H1 (cell line): ENCODE measurements at regions not wholly inside any gene's neighbourhood (a gene's known extent, or its start where the extent isn't known, plus 50 kb on each side); places are given as distances from the start of the nearest gene placed in this dataset.

Experiments used
- CTCF ChIA-PET: fragments of 300-600 bp; sonication (Branson Sonifier 250); formaldehyde crosslinking; loops from one replicate; lab custom pipeline; 2021; ENCODE audit not compliant: partially characterized antibody; lab: Charles Lee
- POLR2A ChIA-PET: fragments of 300-600 bp; sonication (Branson Sonifier 250); formaldehyde crosslinking; loops from one replicate; lab custom pipeline; 2021; ENCODE audit warnings: inconsistent platforms; ENCODE audit not compliant: partially characterized antibody; lab: Charles Lee
- DNase-seq, 2 experiments: peaks; one replicate each; pipeline versions ENCODE4 v3.0.0 to v3.0.0-alpha.2; 2010 to 2022; ENCODE audit warnings: low spot score in 2 of 2, low read depth in 1 of 2, mixed read lengths in 1 of 2
- FAIRE-seq: peaks from 2 replicates; lab custom pipeline; 2011; peaks lifted over from hg19 to GRCh38; lab: Jason Lieb, UNC
- H2AFZ ChIP-seq: 2 replicates; pipeline ENCODE4 v1.8.1; 2012; ENCODE audit warnings: low read length, inconsistent platforms
- H2AK5ac ChIP-seq: 2 replicates; pipeline ENCODE4 v1.6.1; 2013; ENCODE audit warnings: low read depth, low read length
- H2BK120ac ChIP-seq: replicated peaks from 2 replicates; pipeline ENCODE3; 2013; ENCODE audit warnings: low read depth, low read length, inconsistent platforms
- H2BK12ac ChIP-seq: 2 replicates; pipeline ENCODE4 v1.6.1; 2013; ENCODE audit warnings: low read depth, low read length
- H2BK15ac ChIP-seq: 2 replicates; pipeline ENCODE4 v1.6.1; 2013; ENCODE audit warnings: low read length
- H2BK20ac ChIP-seq: 2 replicates; pipeline ENCODE4 v1.6.1; 2013; ENCODE audit warnings: low read length
- H2BK5ac ChIP-seq: 2 replicates; pipeline ENCODE4 v1.6.1; 2013; ENCODE audit warnings: low read depth, low read length
- H3K14ac ChIP-seq: 2 replicates; pipeline ENCODE4 v1.6.1; 2013; ENCODE audit warnings: inconsistent platforms; ENCODE audit not compliant: insufficient read length
- H3K18ac ChIP-seq: 2 replicates; pipeline ENCODE4 v1.6.1; 2013; ENCODE audit warnings: low read length; ENCODE audit errors: extremely low read depth
- H3K23ac ChIP-seq: 2 replicates; pipeline ENCODE4 v1.6.1; 2013; ENCODE audit warnings: inconsistent platforms; ENCODE audit not compliant: insufficient read length
- H3K23me2 ChIP-seq: 2 replicates; pipeline ENCODE4 v1.6.1; 2013; ENCODE audit warnings: low read depth, low read length
- H3K27ac ChIP-seq: 2 replicates; pipeline ENCODE4 v1.6.1; 2011; ENCODE audit warnings: low read depth, low read length, inconsistent platforms
- H3K27me3 ChIP-seq, 4 experiments: replicated peaks in 1 of 4; 1 replicate in 1 of 4; 2 replicates in 3 of 4; pipeline versions ENCODE4 v1.6.1 to v1.8.1; 2011 to 2013; ENCODE audit warnings: low read length in 3 of 4, mild to moderate bottlenecking in 3 of 4, inconsistent platforms in 2 of 4, mixed read lengths in 2 of 4, moderate library complexity in 1 of 4; ENCODE audit not compliant: control insufficient read depth in 3 of 4, insufficient read depth in 3 of 4; ENCODE audit errors: extremely low read depth in 1 of 4
- H3K36me3 ChIP-seq, 4 experiments: 2 replicates each; pipeline versions ENCODE4 v1.6.1 to v1.8.1; 2011 to 2013; ENCODE audit warnings: mild to moderate bottlenecking in 4 of 4, low read length in 3 of 4, moderate library complexity in 2 of 4, control low read depth in 1 of 4, inconsistent platforms in 1 of 4; ENCODE audit not compliant: insufficient read depth in 4 of 4, control insufficient read depth in 2 of 4
- H3K4ac ChIP-seq: replicated peaks from 2 replicates; pipeline ENCODE3; 2013; ENCODE audit warnings: low read length, low read depth, mixed read lengths, inconsistent platforms; ENCODE audit not compliant: insufficient read length
- H3K4me1 ChIP-seq, 4 experiments: replicated peaks in 1 of 4; 1 replicate in 1 of 4; 2 replicates in 3 of 4; pipeline versions ENCODE4 v1.6.1 to v1.8.1; 2011 to 2013; ENCODE audit warnings: low read length in 3 of 4, inconsistent platforms in 2 of 4, mixed read lengths in 1 of 4; ENCODE audit not compliant: insufficient read depth in 4 of 4, control insufficient read depth in 3 of 4
- H3K4me2 ChIP-seq, 2 experiments: 2 replicates each; pipeline versions ENCODE4 v1.6.1 to v1.8.1; 2011 to 2013; ENCODE audit warnings: low read depth in 2 of 2, low read length in 2 of 2, control low read depth in 1 of 2, inconsistent platforms in 1 of 2, mild to moderate bottlenecking in 1 of 2; ENCODE audit not compliant: insufficient read depth in 1 of 2
- H3K4me3 ChIP-seq, 4 experiments: fragments of 200-600, 300-600 bp in 1 of 4; sonication (generic), shearing (Covaris generic), sonication (Bioruptor Twin) in 1 of 4; 2 replicates each; pipeline versions ENCODE4 v1.5.1 to v1.8.1; 2011 to 2016; ENCODE audit warnings: low read length in 4 of 4, low read depth in 3 of 4, control low read depth in 2 of 4, inconsistent platforms in 2 of 4, mild to moderate bottlenecking in 2 of 4, mixed read lengths in 1 of 4, moderate library complexity in 1 of 4; ENCODE audit not compliant: insufficient read depth in 2 of 4; ENCODE audit errors: extremely low read depth in 1 of 4
- H3K56ac ChIP-seq: replicated peaks from 2 replicates; pipeline ENCODE3; 2013; ENCODE audit warnings: low read depth, mild to moderate bottlenecking, mixed read lengths, low read length, inconsistent platforms; ENCODE audit not compliant: insufficient read length
- H3K79me1 ChIP-seq: 2 replicates; pipeline ENCODE4 v1.6.1; 2013; ENCODE audit warnings: low read depth, low read length, control low read depth
- H3K79me2 ChIP-seq, 2 experiments: 2 replicates each; pipeline versions ENCODE4 v1.6.1 to v1.8.1; 2012 to 2013; ENCODE audit warnings: low read length in 2 of 2, mild to moderate bottlenecking in 2 of 2, inconsistent platforms in 1 of 2; ENCODE audit not compliant: insufficient read depth in 2 of 2, control insufficient read depth in 1 of 2
- H3K9ac ChIP-seq, 4 experiments: replicated peaks in 1 of 4; 1 replicate in 1 of 4; 2 replicates in 3 of 4; pipeline versions ENCODE4 v1.6.1 to v1.8.1; 2011 to 2013; ENCODE audit warnings: low read depth in 3 of 4, low read length in 3 of 4, control low read depth in 2 of 4, mild to moderate bottlenecking in 2 of 4, moderate library complexity in 2 of 4, inconsistent platforms in 1 of 4; ENCODE audit errors: extremely low read depth in 1 of 4
- H3K9me3 ChIP-seq, 2 experiments: 2 replicates each; pipeline versions ENCODE4 v1.6.1 to v1.8.1; 2012 to 2013; ENCODE audit warnings: mild to moderate bottlenecking in 2 of 2, moderate library complexity in 2 of 2, control low read depth in 1 of 2, inconsistent platforms in 1 of 2, low read depth in 1 of 2, low read length in 1 of 2, mixed read lengths in 1 of 2; ENCODE audit not compliant: insufficient read depth in 2 of 2
- H4K20me1 ChIP-seq, 2 experiments: replicated peaks in 1 of 2; 2 replicates each; pipeline versions ENCODE3 to v1.8.1; 2011 to 2013; ENCODE audit warnings: inconsistent platforms in 2 of 2, low read length in 2 of 2, mild to moderate bottlenecking in 1 of 2; ENCODE audit not compliant: insufficient read depth in 2 of 2, control insufficient read depth in 1 of 2
- H4K5ac ChIP-seq: 2 replicates; pipeline ENCODE4 v1.6.1; 2013; ENCODE audit warnings: low read length, low read depth, mixed read lengths, inconsistent platforms; ENCODE audit not compliant: insufficient read length
- H4K8ac ChIP-seq: 2 replicates; pipeline ENCODE4 v1.8.0; 2013; ENCODE audit warnings: mild to moderate bottlenecking, moderate library complexity, low read length, inconsistent platforms; ENCODE audit not compliant: insufficient read depth; ENCODE audit errors: extremely low read depth
- H4K91ac ChIP-seq: replicated peaks from 2 replicates; pipeline ENCODE3; 2013; ENCODE audit warnings: low read length, mixed read lengths, inconsistent platforms; ENCODE audit not compliant: insufficient read length
- ASH2L ChIP-seq: fragments of 200-600, 300-600 bp; sonication (generic); IDR thresholded peaks from one replicate; pipeline ENCODE4 v1.7.1; 2017; ENCODE audit warnings: low read length
- CREB1 ChIP-seq: IDR thresholded peaks from 2 replicates; pipeline ENCODE4 v1.6.1; 2012; ENCODE audit warnings: inconsistent platforms
- CTBP2 ChIP-seq: IDR thresholded peaks from 2 replicates; pipeline ENCODE4 v1.7.0; 2011; ENCODE audit warnings: borderline replicate concordance, mild to moderate bottlenecking, moderate library complexity, mixed read lengths, low read length; ENCODE audit not compliant: insufficient read depth, insufficient read length
- GTF2F1 ChIP-seq: IDR thresholded peaks from 2 replicates; pipeline ENCODE4 v1.6.1; 2012; ENCODE audit warnings: low read depth, low read length, improper control_type of control experiment, borderline replicate concordance
- JUND ChIP-seq: IDR thresholded peaks from 2 replicates; pipeline ENCODE4 v1.6.1; 2011; ENCODE audit warnings: mild to moderate bottlenecking, improper control_type of control experiment, low read length
- KDM4A ChIP-seq: IDR thresholded peaks from one replicate; pipeline ENCODE4 v1.7.1; 2012; ENCODE audit warnings: low read depth, mild to moderate bottlenecking, moderate library complexity, low read length, inconsistent platforms; ENCODE audit not compliant: severe bottlenecking
- NANOG ChIP-seq: IDR thresholded peaks from 2 replicates; pipeline ENCODE4 v1.6.1; 2011; ENCODE audit warnings: low read length, low read depth, mild to moderate bottlenecking, inconsistent platforms; ENCODE audit not compliant: insufficient read depth, poor library complexity, severe bottlenecking
- NRF1 ChIP-seq: IDR thresholded peaks from 2 replicates; pipeline ENCODE4 v1.6.1; 2011; ENCODE audit warnings: mild to moderate bottlenecking, low read depth, low read length, improper control_type of control experiment
- PHF8 ChIP-seq: fragments of 200-600 bp; sonication (generic); conservative IDR thresholded peaks from 2 replicates; pipeline ENCODE4 v1.7.1; 2012; ENCODE audit warnings: low read depth, mild to moderate bottlenecking, inconsistent platforms, low read length, moderate library complexity
- SIN3A ChIP-seq, 2 experiments: IDR thresholded peaks in 1 of 2; conservative IDR thresholded peaks in 1 of 2; 2 replicates each; pipeline ENCODE4 v1.6.1; 2011 to 2012; ENCODE audit warnings: low read length in 2 of 2, improper control_type of control experiment in 1 of 2, low read depth in 1 of 2, mild to moderate bottlenecking in 1 of 2
- TCF12 ChIP-seq: IDR thresholded peaks from 2 replicates; pipeline ENCODE4 v1.6.1; 2011; ENCODE audit warnings: low read depth, mild to moderate bottlenecking, low read length
- WGBS, 2 experiments: shearing (Covaris generic) in 1 of 2; methylation state at CpG; one replicate each; pipeline versions ENCODE4 v1.1.6 to v1.1.7; 2013 to 2015; ENCODE audit warnings: low lambda C conversion rate in 2 of 2, mixed read lengths in 2 of 2, inconsistent platforms in 1 of 2, low coverage in 1 of 2, missing lambda C conversion rate in 1 of 2; ENCODE audit not compliant: insufficient replicate concordance in 2 of 2, insufficient coverage in 1 of 2, insufficient read length in 1 of 2; ENCODE audit errors: extremely low coverage in 1 of 2, missing lambda C conversion rate in 1 of 2; 5-methylcytosine and 5-hydroxymethylcytosine counted together
- TF ChIP-seq, protein P1 (sequence below): IDR thresholded peaks from 2 replicates; pipeline ENCODE4 v1.6.1; 2012; ENCODE audit warnings: inconsistent platforms
- TF ChIP-seq, protein P2 (sequence below): IDR thresholded peaks from 2 replicates; pipeline ENCODE4 v1.6.1; 2011; ENCODE audit warnings: low read length, improper control_type of control experiment

DNA sequence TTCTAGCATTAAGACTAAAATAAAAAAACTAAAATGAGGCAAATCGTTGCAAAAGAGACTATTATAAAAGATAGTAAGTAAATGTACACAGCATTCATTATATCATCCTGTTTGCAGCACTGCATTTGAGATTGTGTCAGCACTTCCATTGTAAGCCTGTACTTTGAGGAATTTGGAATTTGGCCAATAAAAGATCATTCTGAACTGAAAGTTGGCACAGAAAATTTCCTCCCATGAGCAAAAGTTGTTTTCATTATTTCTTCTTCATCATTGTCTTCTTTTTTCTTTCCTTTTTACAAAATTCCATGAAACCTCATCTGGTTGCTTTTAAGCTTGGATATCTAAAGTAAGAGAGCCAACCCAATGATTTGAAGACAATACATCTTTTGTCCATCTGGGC is 199.3 kb upstream of the ADAMTSL1 start:
- no peak overlapping the region for H3K4me3 ChIP-seq
- H2BK15ac ChIP-seq: no peak overlapping the region
- no peak overlapping the region for H2BK12ac ChIP-seq
- no peak overlapping the region for H3K23ac ChIP-seq
- H2BK20ac ChIP-seq: no peak overlapping the region
- ChIA-PET CTCF (interaction anchor here (0.8 kb wide), 1 partner anchor 173 kb away, joined by 3 read pairs; no protein-coding TSS in a partner anchor), POLR2A (no interaction called here)
- no peak overlapping the region for H4K5ac ChIP-seq
- no peak for FAIRE-seq
- H3K9me3 ChIP-seq: peaks cover 0 to 5% of the 10 kb centered on the region in 2 experiments; a peak in 2 of 4 replicates
- no peak overlapping the region for H3K4me2 ChIP-seq
- H3K9ac ChIP-seq: no peak overlapping the region
- no peaks in the 10 kb centered on the region for H3K27me3 ChIP-seq
- no peak overlapping the region for H3K18ac ChIP-seq
- no peak overlapping the region for H3K27ac ChIP-seq
- DNase-seq: no peak
- H3K23me2 ChIP-seq: no peaks in the 10 kb centered on the region
- no peaks in the 10 kb centered on the region for H3K4me1 ChIP-seq
- 92% methylated on average over 1 of the region's 1 CpG; no CpG with 5 or more reads in 1 of the 2 experiments for WGBS, 2 experiments
- H3K14ac ChIP-seq: no peak overlapping the region
- H4K91ac ChIP-seq: no peak overlapping the region
- H4K20me1 ChIP-seq: no peaks in the 10 kb centered on the region
- no peak overlapping the region for H3K4ac ChIP-seq
- no peaks in the 10 kb centered on the region for H3K36me3 ChIP-seq
- no peak overlapping the region for H2BK120ac ChIP-seq
- H2AK5ac ChIP-seq: no peak overlapping the region
- H3K79me2 ChIP-seq: no peaks in the 10 kb centered on the region
- H2BK5ac ChIP-seq: no peak overlapping the region
- H4K8ac ChIP-seq: no peak overlapping the region
- no peak overlapping the region for H3K56ac ChIP-seq
- no peaks in the 10 kb centered on the region for H3K79me1 ChIP-seq
- H2AFZ ChIP-seq: no peak overlapping the region
- TF ChIP-seq KDM4A (no peak), ASH2L (no peak), CTBP2 (no peak), GTF2F1 (no peak), CREB1 (no peak), NANOG (no peak), JUND (no peak), TCF12 (no peak), NRF1 (no peak), SIN3A (conservative IDR thresholded peaks at IDR 0.05 in 1 of 2, IDR thresholded peaks at IDR 0.05 in 1 of 2; ENCODE audit: low read depth in 1 of 2, low read length in 2 of 2) (no peak), PHF8 (no peak)
- TF ChIP-seq, protein P1, sequence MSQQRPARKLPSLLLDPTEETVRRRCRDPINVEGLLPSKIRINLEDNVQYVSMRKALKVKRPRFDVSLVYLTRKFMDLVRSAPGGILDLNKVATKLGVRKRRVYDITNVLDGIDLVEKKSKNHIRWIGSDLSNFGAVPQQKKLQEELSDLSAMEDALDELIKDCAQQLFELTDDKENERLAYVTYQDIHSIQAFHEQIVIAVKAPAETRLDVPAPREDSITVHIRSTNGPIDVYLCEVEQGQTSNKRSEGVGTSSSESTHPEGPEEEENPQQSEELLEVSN: no peak
- TF ChIP-seq, protein P2, sequence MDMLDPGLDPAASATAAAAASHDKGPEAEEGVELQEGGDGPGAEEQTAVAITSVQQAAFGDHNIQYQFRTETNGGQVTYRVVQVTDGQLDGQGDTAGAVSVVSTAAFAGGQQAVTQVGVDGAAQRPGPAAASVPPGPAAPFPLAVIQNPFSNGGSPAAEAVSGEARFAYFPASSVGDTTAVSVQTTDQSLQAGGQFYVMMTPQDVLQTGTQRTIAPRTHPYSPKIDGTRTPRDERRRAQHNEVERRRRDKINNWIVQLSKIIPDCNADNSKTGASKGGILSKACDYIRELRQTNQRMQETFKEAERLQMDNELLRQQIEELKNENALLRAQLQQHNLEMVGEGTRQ: no peak
